ENCODE measurements at regions not wholly inside any gene's neighbourhood (a gene's known extent, or its start where the extent isn't known, plus 50 kb on each side); places are given as distances from the start of the nearest gene placed in this dataset.

DNA sequence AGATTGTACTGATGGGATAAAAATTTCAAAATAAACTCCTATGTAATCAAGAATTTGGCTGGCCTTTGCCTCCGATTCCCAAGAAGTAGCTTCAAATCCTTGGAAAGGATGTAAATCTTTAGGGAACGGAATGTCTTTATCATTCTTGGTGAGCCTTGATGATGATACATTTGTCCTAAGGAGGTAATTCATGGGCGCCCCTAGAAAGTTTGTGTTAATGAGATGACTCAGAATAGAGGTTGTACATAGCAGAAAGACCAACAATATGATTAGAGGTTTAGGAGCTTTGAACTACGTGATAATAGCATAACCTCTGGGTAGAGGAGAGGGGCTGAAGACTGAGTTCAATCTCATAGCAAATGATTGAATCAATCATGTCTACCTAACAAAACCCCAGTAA lies 248.6 kb upstream of the SLITRK3 start:
- no peak for DNase-seq

DNA sequence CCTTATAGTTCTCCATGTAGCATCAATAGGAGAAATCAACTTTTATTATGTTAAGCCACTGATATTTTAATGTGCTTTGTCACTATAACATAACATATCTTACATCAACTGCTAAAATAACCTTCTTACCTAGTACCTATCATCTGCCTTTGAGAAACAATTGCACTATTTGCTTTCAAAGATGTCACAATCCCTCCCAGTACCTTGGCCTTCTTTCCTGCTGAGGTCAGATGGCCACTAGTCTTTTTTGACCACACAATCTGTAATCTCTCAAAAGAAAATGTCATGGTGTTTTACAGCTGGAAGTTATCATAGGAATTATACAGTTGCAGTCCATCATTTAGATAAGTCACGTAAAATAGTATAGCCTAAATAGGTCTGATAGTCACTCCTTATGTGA lies 247.5 kb upstream of the SLITRK3 start:
- no peak for DNase-seq

DNA sequence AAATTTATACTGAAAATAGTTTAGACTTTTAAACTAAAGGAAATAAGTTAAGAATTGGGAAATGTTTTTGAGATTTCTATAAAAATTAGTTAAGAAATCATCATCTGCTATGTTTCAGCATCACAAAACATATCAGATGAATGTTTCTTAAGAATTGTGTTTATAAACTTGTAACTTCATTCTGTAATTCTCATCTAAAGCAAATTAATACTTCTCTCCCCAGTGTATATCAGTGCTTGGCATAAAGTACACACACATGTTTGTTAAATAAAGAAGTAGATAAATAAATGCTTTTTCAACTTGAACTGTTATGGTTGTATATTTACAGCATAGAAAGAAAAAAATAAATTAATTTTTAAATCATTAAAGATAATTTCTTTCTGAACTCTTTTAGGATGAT lies 245.9 kb upstream of the SLITRK3 start:
- no peak for DNase-seq

DNA sequence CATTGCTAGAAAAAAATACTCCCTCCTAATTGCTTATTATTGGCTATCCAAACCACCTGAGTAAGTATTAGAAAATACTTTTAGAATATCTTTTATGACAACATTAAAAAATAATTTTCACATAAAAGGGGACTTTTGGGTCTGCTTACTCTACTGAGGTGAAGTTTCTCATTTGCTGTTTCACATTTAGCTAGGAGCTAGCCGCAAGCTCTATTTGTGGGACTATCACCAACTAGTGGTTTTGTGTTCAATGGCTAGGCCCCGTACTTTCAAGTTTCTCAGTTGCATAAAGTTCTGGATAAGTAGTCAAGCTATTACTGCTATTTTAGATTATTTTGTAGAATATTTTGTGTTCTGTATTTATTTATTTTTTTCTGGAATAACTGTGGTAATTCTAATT lies 244.2 kb upstream of the SLITRK3 start:
- no peak for DNase-seq

DNA sequence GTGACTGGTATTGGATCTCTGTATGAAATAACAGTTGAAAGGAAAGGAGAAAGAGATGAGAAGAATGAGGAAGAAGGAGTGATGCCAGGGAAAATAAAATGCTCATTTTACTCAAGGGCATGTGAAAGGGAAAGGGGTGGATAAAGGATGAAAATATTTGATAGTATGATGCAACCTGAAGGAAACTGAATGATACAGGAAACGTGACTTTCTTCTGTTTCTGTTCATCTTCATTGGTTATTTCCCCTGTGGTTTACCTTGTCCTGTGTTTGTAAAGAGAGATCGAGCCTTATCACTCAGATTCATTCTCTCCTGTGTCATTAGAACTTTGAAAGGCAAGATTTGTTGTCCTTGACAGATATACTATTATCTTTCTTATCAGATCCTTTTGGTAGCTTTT lies 243.6 kb upstream of the SLITRK3 start:
- DNase-seq: no peak

DNA sequence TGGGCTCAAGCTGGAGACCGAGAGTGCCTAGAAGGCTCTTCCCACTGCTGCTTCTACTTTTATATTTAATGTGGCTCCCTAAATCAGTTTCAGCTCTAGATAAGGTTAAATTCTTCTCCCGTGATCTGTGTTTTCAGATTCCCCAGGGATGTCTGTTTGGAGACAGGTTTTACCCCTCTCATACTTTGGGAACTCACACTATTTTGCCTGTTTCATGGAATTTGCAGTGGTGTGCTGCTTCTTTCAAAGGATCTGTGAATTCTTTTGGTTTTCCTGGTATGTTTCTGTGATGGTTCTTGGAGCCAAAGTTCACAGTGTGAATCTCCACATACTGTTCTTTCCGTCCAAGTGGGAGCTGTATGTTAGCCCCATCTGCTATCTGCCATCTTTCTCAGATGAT lies 238.3 kb upstream of the SLITRK3 start:
- DNase-seq: no peak

DNA sequence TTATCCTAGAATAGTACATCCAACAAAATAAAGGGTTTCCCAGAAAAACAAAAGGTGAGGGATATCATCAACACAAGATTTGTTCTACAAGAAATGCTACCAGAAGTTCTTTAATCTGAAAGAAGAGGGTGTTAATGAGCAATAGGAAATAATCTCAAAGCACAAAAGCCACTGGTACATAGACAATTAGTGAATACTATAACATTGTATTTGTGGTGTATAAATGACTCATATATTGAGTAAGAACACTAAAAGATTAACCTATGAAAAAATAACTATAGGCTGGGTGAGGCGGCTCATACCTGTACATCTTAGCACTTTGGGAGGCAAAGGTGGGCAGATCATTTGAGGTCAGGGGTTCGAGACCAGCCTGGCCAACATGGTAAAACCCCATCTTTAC lies 210.2 kb upstream of the SLITRK3 start:
- no peak for DNase-seq

DNA sequence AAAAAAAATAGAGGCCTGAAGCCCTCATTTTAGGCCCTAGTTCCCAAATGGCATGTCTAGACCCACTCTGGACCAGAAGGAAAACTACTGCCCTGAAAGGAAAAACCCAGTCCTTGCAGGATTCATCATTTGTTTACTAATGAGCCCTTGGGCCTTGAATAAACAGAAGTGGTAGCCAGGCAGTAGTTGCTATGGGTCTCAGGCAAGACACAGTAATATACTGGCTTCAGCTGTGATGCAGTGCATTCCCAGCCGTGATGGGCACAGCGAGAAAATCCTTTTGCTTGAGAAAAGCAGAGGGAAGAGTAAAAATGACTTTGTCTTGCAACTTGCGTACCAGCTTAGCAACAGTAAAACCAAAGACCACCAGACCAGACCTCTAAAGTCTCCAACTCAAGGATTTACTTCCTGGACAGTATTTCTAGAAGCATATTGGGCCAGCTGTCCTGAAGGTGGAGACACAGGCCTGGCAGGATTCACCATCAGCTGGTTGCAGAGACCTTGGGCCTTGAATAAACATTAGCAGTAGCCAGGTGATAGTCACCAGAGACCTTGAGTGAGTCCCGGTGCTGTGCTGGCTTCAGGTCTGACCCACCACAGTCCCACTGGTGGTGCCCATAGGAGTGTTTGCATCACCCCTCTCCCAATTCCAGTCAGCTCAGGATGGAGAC lies 208.3 kb upstream of the SLITRK3 start:
- DNase-seq: no peak

DNA sequence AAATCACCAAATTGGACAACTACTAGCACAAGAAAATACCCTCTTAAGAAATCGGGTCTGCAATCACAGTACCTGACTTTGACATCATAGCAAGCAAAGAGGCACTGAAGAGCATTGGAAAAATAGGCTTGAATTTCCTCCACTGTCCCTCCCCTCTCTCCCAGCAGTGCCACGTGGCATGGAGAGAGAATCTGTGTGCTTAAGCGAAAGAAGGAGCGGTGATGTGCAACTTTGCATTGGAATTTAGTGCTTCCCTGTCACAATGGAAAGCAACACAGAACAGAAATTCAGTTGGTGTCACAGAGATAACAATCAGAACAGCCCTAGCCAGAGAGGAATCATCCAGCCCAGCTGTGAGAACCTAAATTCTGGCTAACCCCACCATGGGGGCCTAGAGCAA lies 207.5 kb upstream of the SLITRK3 start:
- DNase-seq: no peak

DNA sequence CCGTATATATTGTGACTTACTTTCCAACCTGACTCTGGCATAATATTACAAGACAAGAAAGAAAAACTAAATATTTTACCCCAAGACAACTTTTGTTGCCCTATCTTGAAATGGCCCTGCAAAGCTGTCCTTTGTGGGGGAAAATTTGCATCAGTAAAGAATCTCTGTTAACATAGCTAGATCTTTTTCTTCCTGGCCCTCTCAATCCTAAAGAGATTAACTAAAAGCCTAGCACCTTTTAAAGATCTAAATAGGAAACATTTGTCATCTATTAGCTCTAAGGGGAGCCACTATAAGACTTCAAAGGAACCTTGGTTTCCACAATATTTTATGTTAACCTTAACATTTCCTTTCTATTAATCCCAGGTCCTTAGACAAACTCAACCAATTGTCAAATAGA lies 199.0 kb upstream of the SLITRK3 start:
- DNase-seq: no peak

DNA sequence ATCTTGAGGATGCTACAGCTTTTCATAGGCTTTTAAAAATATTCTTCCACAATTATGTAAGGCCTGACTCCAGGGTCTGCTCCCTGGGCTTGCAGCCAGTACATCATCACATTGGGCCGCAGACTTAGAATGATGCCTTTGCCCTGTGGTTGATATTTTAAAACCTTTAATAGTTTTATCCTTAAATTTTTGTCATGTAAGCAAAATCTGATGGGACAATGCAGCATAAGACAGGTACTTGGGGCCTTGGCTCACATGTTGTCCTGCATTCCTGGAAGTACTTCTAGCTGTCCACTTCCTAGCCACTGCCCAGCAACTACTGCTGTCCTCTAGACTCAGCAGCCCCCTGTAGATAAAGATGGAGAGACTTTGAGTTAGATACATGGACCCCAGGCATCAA lies 197.3 kb upstream of the SLITRK3 start:
- no peak for DNase-seq

DNA sequence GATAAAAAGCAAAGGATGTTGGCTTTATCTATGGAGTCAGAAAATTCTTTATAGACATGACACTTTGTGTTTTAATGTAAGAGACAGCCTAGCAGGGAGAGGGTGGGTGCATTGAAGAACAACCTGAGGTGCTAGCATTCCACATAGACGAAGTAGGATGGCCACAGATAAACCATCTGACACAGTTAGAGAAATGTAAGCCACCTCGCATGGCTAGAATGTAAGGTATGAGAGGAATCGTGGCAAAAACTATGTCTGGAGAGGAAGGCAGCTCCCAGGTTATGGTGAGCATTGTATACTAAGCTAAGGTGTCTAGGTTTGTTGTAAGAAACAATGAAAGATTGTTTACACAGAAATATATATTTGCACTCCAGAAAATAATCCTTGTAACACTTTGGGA lies 194.0 kb upstream of the SLITRK3 start:
- DNase-seq: no peak

DNA sequence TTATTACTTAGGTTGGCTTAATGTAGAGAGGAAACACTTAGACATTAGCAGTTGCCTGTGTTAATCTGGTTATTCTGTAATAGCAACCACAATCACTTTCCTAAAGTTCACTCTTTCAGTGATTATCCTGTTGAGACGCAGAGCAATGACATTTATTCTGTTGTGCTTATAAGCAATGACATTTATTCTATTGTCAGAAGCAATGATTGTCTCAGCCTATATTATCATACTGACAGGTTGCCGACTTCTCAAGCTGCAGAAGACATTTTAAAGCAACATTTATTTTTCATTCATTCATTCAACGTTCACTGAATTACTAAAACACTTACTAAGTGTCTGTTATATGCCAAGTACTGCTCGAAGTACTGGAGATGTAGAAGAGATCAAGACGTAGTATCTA lies 193.5 kb upstream of the SLITRK3 start:
- no peak for DNase-seq

DNA sequence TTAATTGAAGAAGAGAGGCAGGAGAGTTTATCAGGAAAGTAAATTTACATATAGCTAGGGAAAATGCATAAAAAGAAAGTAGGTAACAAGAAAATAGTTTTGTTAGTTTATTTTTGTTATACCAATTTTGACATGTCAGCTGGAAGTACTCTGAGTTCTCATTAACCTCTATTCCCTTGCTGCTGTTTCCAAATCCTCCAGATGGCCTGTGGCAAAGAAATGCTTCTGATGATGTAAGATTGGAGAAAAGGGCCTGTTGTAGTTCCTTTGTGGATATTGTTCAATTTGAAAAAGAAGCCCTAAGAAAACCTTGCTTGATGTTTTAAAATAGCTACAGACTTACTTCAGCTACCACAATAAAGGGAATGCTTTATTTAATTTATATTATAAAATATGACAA lies 192.9 kb upstream of the SLITRK3 start:
- DNase-seq: no peak

DNA sequence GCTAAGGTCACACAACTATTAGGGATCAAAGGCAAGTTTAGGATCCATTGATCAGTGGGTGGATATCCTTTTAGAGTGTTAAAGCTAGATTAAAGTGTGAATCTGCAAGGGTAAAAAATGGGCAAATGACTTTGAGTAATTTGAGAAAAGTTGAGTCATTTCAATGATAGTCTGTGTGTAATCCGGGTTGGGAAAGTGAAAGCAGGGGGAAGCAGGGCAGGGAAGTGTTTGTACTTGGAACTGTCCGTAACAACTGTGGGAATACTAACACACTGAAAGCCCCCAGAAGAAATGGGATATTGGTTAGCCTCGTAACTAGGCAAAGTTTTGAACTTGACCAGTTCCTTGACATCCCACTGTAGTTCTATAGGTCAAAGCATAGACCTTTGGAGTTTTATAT lies 187.2 kb upstream of the SLITRK3 start:
- no peak for DNase-seq

DNA sequence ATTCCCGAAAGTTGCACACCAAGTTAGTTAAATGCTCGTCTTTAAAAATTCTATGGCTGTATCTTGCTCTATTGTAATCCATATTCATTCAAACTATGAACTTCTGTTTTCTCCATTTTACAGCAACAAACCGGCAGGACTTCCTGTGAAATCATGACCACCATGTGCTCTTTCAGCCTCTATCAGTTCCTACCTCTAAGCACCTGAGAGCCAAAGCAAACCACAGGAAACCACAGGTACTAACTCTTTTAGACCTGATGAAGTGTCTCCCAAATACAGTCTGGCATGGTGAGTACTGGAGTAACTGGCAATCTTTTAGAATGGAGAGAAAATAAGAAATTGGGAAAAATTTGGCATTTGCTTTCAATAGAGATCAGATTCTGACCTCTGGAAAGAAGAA lies 186.5 kb upstream of the SLITRK3 start:
- DNase-seq: no peak

DNA sequence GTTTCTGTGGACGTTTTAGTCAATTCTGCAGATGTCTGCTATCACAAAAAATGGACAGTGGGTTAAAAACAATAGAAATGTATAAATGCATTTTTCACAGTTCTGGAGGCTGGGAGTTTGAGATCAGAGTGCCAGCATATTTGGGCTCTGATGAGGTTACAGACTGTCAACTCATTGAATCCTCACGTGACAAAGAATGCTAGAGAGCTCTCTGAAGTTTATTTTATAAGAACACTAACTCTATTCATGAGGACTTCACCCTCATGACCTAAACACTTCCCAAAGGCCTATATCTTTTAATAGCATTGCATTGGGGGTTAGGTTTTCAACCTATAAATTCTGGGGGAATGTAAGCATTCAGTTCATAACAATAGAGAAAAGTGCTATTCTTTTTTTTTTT lies 182.6 kb upstream of the SLITRK3 start:
- DNase-seq: no peak

DNA sequence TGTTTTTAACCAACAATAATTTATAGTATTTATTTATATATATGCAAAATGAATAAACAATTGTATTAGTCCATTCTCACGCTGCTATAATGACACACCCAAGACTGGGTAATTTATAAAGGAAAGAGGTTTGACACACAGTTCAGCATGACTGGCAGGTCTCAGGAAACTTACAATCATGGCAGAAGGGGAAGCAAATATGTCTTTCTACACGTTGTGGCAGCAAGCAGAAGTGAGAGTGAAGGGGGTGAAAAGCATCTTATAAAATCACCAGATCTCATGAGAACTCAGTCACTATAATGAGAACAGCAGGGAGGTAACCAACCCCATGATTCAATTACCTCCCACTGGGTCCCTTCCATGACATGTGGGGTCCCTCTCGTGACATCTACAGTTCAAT lies 162.8 kb upstream of the SLITRK3 start:
- DNase-seq: no peak

DNA sequence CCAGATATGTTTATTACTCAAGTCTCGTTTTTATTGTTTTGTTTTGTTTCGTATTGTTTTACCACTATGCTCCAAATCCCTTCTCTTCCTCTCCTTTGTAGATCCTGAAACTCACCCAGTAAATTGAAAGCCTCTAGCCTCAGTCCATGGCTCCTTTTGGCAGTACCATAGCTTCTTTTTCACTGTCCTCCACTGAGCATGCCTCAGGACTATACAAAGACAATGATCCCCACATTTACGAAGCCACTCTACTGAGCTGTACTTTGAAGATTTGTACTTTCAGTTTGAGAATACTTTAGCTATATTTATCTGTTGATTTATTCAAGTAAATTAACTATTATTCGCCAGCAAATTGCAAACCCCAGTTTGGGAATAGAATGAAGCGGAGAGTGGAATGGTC lies 159.1 kb upstream of the SLITRK3 start:
- no peak for DNase-seq

DNA sequence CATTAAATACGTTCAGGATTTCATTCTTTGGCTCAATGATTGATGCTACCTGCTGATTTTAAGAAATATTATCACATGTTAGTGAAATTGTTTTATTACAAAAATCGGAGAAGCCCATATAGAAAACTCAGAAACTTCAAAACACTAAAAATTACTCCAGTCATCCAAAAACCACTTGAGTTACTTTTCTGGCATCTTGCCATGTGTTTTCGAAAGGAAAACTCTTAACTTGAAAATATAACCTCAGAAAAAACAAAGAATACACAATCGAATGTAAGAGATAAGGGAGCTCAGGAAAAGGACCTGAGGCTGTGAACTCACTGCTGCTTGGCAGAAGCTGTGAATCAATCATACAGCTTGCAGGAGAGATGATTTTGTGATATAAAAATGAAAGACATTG lies 151.3 kb upstream of the SLITRK3 start:
- DNase-seq: no peak

DNA sequence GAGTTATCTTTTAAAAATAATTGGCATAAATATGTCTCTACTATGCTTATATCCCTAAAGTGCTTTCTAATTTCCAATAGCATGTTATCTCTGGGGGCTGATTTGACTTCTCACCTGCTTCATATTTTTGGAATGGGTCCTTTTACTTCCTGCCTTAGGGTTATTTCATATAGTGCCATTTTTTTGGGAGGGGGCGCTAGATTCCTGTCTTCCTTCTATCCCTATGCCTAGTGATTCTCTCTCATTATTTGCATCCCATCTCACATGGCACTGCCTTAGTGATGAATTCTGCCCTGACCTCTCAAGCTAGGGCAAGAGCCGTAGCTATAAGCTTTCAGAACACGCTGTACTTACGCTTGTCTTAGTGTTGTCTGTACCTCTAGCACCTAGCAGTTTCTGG lies 150.3 kb upstream of the SLITRK3 start:
- no peak for DNase-seq

DNA sequence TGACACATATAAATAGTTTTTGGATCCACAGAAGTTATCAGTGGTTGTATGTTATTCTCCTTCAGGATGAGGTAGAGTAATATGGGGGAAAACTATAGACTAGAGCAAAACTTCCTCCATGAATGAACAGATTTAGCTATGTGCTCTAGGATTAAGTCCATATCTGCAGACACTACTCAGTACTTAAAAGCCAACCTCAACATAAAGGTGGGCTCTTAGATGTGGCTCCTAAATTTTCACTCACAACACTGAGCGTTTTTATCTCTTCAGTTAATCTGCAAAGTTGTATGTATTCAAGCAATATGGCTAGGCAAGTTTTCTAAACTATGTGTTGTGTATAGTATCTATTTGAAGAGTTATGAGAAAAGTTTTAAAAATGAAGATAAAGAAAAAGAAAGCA lies 147.0 kb upstream of the SLITRK3 start:
- DNase-seq: no peak

DNA sequence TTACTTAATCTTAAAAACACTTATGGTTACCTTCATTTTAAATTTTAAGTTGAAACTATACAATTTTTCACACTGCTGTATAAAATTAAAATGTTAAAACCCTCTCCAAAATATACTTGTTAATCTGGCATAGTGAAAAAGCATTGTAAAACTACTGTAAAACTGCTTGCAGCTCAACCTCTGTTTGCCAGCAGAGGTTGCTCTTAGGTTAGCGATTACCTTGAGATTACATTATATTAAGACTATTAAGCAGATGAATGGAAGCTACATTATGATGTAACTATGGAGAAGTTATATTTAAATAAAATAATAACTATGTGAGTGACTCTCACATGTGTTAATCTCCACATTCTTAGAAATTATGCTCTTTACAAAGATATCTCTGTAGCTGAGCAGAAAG lies 143.6 kb upstream of the SLITRK3 start:
- DNase-seq: peak in 1 of 2 experiments; percentile 1

DNA sequence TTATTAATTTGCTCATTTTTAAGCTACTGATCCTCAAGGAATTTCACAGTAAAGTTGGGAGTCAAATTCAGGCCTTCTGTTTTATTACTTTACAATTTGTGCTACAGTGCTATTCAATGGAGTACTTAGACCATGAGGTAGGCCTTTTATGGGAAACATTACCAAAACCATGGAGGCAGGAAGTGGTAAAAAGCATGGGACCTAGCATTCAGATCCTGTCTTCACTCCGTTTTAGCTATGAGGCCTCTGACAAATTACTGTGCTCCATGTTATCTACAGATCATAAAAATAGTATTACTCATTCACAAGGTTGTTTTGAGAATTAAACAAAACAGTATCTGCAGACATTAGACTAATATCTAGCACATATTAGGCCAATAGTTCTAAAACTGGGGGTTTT lies 140.6 kb upstream of the SLITRK3 start:
- no peak for DNase-seq
